ENCODE measurements at regions not wholly inside any gene's neighbourhood (a gene's known extent, or its start where the extent isn't known, plus 50 kb on each side); places are given as distances from the start of the nearest gene placed in this dataset.

GRCh38 chr3:181239441-181239840, 249.9 kb upstream of the DNAJC19 start:
- TF ChIP-seq POLR2A (IDR thresholded peaks at IDR 0.05) (no peak), CTCF (IDR thresholded peaks at IDR 0.05) (no peak)

Data from testis (tissue), 2 donors.